ENCODE measurements at regions not wholly inside any gene's neighbourhood (a gene's known extent, or its start where the extent isn't known, plus 50 kb on each side); places are given as distances from the start of the nearest gene placed in this dataset.

- TF ChIP-seq CTCF (conservative IDR thresholded peaks at IDR 0.05; ENCODE audit: low read length) (no peak), EZH2phosphoT487 (IDR thresholded peaks at IDR 0.05; ENCODE audit: borderline replicate concordance, low read depth, low read length) (no peak)
Observed at GRCh38 chr7:46034056-46034768, 113.1 kb upstream of the IGFBP3 start.
